ENCODE measurements at regions not wholly inside any gene's neighbourhood (a gene's known extent, or its start where the extent isn't known, plus 50 kb on each side); places are given as distances from the start of the nearest gene placed in this dataset.

- peaks cover 48% of the 10 kb centered on the region for H3K4me1 Mint-ChIP-seq
- peak overlapping the region in 2 of 3 experiments; percentile 57 to 82 for H3K27ac Mint-ChIP-seq
Measured at GRCh38 chr2:38489846-38490245, 112.8 kb upstream of the ATL2 start.

GRCh38 chr2:38487852-38488251, 110.8 kb upstream of the ATL2 start:
- Mint-ChIP-seq H3K9me3 (peaks cover 2% of the 10 kb centered on the region), H3K27me3 (ENCODE audit: low read depth) (peaks cover 6% of the 10 kb centered on the region), H3K4me3 (no peak overlapping the region), H3K36me3 (ENCODE audit: low read depth) (no peaks in the 10 kb centered on the region), H3K27ac (no peak overlapping the region), H3K4me1 (peaks cover 37% of the 10 kb centered on the region)
- no peak for TF ChIP-seq CTCF (IDR thresholded peaks at IDR 0.05; ENCODE audit: unreplicated experiment in 3 of 3)

More at GRCh38 chr2:38489846-38490245, 112.8 kb upstream of the ATL2 start:
- Mint-ChIP-seq H3K9me3 (no peaks in the 10 kb centered on the region), H3K4me3 (peak overlapping the region in 1 of 3 experiments; percentile 43), H3K36me3 (ENCODE audit: low read depth) (no peaks in the 10 kb centered on the region), H3K27me3 (ENCODE audit: low read depth) (peaks cover 6% of the 10 kb centered on the region)
- TF ChIP-seq CTCF (IDR thresholded peaks at IDR 0.05; ENCODE audit: unreplicated experiment in 3 of 3): no peak

- peaks cover 6% of the 10 kb centered on the region for H3K27me3 Mint-ChIP-seq (ENCODE audit: low read depth)
Measured at GRCh38 chr2:38486213-38487026, 109.3 kb upstream of the ATL2 start.

GRCh38 chr2:38485734-38486133, 108.7 kb upstream of the ATL2 start:
- no peak overlapping the region for H3K4me3 Mint-ChIP-seq
- no peak overlapping the region for H3K27ac Mint-ChIP-seq
- H3K9me3 Mint-ChIP-seq: peaks cover 10% of the 10 kb centered on the region
- TF ChIP-seq CTCF (IDR thresholded peaks at IDR 0.05; ENCODE audit: unreplicated experiment in 3 of 3): no peak
- peaks cover 6% of the 10 kb centered on the region for H3K27me3 Mint-ChIP-seq (ENCODE audit: low read depth)
- H3K36me3 Mint-ChIP-seq (ENCODE audit: low read depth): peaks cover 3% of the 10 kb centered on the region
- H3K4me1 Mint-ChIP-seq: peaks cover 25% of the 10 kb centered on the region

More at GRCh38 chr2:38486213-38487026, 109.3 kb upstream of the ATL2 start:
- Mint-ChIP-seq H3K4me1 (peaks cover 31% of the 10 kb centered on the region), H3K27ac (no peak overlapping the region), H3K4me3 (no peak overlapping the region), H3K36me3 (ENCODE audit: low read depth) (peaks cover 3% of the 10 kb centered on the region), H3K9me3 (peaks cover 8% of the 10 kb centered on the region)
- TF ChIP-seq CTCF (IDR thresholded peaks at IDR 0.05; ENCODE audit: unreplicated experiment in 3 of 3): no peak

- H3K27ac Mint-ChIP-seq: no peak overlapping the region
- no peak for TF ChIP-seq CTCF (IDR thresholded peaks at IDR 0.05; ENCODE audit: unreplicated experiment in 3 of 3)
- H3K9me3 Mint-ChIP-seq: peaks cover 16% of the 10 kb centered on the region
- peaks cover 19% of the 10 kb centered on the region for H3K4me1 Mint-ChIP-seq
- H3K36me3 Mint-ChIP-seq (ENCODE audit: low read depth): peaks cover 3% of the 10 kb centered on the region
- peaks cover 6% of the 10 kb centered on the region for H3K27me3 Mint-ChIP-seq (ENCODE audit: low read depth)
- H3K4me3 Mint-ChIP-seq: no peak overlapping the region
Measured at GRCh38 chr2:38484957-38485356, 107.9 kb upstream of the ATL2 start.
